HPDE6-E6E7 (cell line): ENCODE measurements at regions not wholly inside any gene's neighbourhood (a gene's known extent, or its start where the extent isn't known, plus 50 kb on each side); places are given as distances from the start of the nearest gene placed in this dataset.

Experiments
- DNase-seq: peaks from one replicate; pipeline ENCODE4 v3.0.0; 2011; ENCODE audit warnings: missing footprints; ENCODE audit errors: extremely low spot score

DNA sequence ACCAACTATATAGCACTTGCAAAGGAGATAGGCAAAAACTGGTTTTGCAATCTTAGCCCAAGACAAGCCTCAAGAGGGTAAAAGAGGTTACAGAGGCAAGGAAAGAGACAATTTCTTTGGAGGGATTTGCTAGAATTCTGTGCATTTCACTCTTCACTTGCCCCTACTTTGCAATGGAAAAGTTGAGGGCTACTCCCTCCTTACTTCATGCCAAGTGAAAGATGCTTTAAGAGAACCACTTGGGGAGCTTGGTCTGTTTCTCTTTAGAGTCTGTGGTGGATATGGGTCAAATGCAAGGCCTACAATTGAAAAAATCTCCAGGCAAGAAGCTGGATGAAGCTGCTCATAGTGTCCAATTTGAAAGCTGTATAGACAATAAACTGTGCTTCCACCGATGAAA lies 167.7 kb upstream of the DIO2 start:
- no peak for DNase-seq

DNA sequence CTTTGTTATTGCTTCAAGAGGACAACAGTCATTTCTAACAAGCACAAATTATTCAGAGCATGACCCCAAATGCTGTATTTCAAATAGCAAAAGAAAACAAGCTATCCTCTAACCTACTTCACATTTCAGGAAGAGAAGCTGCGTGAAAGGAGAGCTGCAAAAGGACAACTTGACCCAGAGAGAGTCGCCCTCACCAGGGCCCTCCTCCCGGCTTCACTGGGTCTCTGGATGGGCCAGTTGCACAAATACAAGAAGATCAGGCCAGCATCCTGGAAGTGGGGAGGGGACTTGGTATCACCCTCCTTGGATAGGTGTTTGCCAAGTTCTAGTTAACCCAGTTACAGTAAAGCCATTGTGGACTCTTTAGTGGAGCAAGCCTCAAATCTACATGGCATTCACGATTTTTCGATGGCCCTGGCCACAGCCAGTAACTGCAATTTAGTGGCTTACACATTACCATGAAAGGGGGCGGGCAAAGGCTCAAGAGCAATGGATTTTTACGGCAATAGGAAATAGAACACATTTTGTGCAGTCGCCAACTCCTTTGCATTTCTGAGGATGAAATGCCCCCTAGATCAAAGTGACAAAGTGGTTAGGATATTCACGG lies 166.9 kb upstream of the DIO2 start:
- DNase-seq, result no peak

DNA sequence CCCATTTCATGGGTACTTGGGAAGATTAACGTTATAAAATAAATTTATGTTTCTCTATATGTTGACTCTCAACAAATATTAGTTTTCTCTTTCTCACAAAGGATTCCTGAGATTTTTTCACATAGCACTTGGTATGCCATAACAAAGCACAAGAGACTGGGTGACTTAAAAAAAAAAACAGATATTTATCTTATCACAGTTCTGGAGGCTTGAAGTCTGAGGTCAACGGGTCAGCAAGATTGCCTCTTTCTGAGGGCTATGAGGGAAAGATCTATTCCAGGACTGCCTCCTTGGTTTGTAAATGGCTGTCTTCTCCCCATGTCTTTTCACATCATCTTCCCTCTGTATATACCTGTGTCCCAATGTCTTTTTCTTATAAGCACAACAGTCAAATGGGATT lies 153.5 kb upstream of the DIO2 start:
- DNase-seq, result no peak

DNA sequence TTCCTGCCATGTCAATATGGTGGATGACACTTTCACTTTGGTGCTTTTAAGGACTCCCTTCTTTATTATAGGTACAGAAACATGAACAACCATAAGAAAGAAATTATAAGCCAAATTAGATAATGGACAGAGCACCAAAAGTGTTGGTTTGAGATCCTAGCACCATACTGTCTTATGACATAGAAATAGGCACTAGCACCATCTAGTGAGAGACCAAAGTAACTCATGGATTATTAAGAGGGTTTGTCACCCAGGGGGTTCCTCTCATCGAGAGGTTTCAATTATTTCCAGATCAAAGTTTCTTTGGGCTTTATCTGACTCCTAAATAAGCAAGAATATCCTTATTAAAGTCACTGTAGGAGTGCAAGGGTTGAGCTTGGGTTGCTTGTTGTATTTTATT lies 153.0 kb upstream of the DIO2 start:
- DNase-seq, result peak; percentile 5

DNA sequence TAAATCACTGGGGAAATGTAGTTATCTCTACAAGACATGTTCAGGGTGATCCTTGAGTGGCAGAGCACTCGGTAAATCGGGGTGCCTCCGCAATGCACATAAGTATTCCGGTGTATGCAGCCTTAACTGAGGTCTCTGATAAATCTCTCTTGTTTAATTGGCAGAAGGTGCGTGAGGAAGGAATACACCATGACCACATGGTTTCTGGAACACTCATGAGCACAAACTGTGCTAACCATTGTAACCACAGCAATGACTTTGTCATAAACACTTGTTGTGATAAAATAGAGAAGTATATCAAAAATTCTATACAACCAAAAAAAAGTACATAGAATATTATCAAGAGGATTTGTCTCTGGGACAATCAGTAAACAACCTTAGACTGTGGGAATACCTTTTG lies 146.8 kb upstream of the DIO2 start:
- no peak for DNase-seq

DNA sequence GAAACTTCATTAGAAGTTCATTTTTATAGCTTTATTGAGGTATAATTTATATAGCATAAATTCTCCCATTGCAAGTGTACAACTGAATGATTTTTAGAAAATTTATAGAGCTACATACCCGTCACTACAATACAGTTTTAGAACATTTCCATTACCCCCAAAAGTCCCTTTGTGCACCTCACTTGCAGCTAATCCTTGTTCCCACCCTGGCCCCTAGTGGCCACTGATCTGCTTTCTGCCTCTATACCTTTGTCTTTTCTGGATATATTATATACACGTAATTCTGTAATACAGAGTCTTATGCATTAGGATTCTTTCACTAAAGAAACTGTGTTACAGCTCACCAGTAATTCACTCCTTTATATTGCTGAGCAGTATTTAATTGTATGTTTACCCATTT lies 145.1 kb upstream of the DIO2 start:
- DNase-seq, result peak; percentile 3

DNA sequence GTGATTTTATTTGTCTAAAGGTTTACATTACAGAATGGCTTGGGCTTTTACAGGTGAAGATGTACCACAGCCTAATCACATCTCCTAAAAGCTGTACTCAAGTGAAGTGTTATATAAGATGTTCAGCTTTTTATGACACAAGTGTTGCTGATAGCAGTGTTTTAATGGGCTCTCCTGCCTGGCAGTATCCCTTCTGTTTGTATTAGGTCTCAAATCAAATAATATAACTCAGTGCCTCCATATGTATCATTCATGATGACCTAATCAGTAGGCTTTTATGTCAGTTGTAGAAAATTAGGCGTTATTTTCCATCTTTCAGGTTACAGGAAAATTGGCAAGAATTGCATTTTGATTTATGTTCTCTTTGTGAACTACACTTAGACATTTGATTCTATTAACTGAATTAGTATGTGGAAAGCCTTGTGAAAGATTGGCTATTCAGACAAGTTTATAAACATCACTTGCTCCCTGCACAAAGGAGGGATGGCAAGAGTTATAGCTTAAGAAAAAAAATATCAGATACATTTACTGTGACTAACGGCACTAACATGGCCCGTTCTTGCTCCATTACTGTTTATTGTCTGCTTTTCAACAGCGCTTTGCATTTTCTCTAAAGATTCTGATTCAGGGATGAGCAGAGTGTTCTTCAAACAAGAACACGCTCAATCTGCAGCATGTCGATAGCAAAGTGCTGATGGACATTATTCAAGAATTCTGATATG lies 143.7 kb upstream of the DIO2 start:
- no peak for DNase-seq

DNA sequence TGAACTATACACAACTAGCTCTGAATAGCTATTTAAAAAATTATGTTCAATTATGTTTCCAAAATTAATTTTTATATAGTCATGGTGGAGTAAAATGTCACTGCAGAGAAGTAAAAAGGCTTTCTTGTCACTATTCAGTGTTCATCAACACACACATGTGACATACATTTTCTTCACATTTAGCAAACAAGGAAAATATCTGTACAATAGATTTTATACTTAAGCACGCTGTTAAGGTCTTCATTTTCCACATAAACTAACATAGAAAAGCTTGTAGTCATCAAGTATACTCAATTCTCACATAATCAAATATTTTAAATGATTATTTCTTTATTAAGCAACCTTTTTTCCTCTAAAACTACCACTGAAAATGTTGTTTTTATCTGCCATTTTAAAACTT lies 141.2 kb upstream of the DIO2 start:
- no peak for DNase-seq

DNA sequence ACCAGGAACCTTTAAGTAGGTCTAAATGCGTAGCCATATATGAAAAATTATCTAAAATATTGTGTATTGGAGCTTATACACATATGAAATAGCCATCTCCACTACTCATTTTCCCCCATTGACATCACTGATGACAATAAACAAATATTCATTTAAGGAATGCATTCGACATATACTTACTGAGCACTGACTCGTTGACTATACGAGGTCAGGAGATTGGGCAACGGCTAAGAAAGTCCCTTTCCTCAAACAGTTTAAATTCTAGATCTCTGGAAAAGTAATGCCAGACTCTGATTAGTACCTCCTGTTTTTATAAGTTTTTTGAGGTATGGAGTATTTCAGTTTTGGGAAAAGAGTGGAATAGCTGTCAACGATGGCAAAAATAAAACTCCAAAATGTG lies 139.4 kb upstream of the DIO2 start:
- DNase-seq, result no peak

DNA sequence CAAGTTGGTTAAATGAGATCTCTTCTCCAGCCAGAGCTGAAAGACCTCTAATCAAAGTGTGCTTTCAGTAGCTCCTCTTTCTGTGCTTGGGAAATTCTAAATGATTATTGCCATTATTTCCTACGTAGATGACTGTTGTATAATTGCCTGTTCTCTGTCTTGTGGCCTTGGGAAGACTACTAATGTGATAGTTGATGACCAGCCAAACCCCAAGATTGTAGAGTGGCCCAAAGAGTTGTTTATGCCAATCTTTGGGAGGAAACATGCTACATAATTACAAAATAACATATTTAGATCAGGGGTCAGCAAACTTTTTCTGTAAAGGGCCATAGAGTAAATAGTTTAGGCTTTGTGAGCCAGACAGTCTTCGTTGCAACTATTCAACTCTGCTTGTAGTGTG lies 135.1 kb upstream of the DIO2 start:
- no peak for DNase-seq

DNA sequence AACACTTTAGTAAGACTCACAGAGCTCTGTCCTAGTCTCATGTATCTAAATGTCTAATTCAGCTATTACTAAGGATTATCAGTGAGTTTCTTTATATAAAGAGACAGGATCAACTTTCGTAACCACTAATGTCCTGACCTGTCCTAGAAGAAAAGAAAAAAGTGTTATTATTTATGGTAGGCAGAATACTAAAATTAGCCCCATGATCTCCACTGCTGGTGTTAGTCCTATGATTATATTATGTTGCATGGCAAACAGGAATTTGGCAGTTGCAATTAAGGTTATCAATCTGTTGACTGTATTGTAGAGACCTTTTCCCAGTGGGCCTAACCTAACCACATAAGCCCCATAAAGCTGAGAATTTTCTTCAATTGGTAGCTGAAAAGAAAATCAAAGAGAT lies 132.9 kb upstream of the DIO2 start:
- DNase-seq, result no peak

DNA sequence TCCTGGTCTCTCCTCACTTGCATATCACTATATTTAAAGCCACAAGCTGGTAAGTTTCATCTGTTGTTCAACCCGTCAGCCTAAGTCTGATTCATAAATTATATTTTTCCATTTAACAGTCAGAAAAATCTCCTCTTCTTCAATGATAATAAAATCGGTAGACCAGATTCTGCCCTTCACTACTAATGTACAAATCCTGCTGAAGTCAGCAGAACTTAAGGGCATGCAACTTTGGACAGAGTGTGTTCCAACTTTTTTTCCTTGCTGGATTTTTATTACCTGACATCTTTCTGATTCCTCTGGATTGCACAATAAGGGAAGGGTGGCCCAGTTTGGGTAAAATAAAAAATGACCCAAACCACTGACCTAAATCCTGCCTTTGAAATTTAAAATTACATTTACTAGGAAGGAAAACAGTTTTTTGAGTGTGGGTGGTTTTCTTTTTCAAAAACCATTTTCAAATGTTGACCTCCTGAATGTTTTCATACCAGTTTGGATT lies 125.4 kb upstream of the DIO2 start:
- no peak for DNase-seq

DNA sequence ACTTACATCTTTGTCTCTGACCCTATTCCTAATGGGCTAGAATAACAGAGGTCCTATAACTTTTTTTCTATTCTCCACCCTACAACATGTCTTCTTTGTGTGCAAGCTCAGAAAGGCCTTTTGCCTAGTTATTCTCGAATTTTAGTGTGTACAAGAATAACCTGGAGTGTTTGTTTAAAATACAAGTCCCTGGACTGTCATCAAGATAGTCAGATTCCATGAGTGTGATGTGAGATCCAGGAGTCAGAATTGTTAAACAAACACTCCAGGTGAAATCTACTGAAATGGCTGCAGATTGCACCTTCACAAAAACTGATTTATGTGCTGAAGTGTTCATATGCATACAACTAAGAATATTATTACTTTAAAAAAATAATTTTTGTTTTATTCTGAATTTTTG lies 114.4 kb upstream of the DIO2 start:
- no peak for DNase-seq

DNA sequence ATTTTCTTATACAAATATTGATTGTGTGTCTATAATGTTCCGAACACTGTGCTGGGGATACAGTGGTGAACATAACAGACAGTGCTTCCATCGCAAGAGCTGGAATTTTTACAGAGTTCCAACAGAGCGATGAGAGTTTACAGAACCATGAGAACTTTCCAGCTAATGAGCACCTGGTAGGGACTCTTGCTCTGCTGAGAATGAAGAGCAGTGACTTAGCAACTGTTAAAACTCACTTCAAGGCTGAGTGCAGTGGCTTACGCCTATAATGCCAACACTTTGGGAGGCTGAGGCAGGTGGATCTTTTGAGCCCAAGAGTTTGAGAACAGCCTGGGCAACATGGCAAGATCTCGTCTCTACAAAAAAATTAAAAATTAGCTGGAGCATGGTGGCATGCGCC lies 113.8 kb upstream of the DIO2 start:
- DNase-seq, result no peak

DNA sequence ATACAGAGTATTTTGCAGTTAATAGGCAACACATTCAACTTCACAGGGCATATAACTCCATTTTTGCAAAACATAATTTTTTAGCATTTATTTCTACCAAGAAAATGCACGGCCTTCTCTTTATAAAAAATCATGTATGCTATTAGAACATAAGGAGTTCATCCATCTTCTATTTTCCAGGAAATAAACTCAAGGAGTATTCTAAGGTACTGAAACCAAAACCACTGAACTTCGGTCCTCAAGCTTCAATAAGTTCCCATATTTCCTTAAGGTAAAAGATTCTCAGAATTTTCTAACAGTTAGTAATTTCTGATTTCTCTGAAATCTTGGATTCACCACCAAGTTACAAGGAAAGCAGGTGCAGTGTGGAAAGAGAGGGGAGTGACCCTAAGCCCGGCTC lies 113.3 kb upstream of the DIO2 start:
- DNase-seq, result no peak

DNA sequence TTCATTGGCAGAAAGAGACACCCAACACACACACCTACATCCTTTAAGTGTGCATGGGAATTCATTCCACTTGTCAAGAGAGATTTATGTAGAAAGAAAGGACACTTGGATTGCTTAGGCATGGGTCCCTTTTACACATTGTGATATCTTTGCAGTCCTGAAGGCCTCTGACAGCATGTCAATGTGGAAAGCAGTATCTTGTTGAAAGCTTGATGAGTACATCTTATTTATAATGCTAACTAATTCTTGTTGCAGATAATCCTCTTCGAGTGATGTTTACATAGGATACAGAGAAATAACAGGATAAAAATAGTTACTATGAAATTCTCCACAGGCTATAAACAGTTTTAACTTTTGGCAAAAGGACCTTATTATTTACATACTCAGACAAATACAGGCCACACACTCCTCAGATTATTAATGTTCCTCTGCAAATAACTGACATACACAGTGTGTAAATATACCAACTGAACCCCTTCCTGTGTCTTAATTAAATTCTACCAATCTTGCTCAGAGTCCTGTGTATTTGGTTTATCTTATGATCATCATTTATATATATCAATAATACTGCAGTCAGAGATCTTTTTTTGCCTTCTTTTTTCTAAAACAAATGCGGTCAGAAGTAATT lies 111.8 kb upstream of the DIO2 start:
- no peak for DNase-seq

DNA sequence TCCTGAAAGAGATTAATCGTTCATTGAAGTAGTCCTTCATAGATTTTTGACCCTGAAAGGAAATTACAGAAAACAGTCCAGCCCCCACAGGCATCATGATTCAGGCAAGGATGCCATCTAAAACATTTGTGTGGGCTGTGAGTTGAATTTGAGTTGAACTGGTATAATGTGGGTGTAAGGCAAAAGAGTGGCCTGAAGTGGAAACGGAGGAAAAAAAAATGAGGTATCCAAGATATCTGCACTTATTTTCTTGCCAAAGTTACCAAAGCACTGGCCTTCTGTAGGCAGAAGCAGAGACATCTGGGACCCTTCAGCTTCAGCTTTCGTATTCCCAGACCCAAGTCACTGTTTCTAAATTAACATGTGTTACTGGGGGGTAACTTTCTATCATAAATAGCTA lies 105.1 kb upstream of the DIO2 start:
- DNase-seq, result no peak

DNA sequence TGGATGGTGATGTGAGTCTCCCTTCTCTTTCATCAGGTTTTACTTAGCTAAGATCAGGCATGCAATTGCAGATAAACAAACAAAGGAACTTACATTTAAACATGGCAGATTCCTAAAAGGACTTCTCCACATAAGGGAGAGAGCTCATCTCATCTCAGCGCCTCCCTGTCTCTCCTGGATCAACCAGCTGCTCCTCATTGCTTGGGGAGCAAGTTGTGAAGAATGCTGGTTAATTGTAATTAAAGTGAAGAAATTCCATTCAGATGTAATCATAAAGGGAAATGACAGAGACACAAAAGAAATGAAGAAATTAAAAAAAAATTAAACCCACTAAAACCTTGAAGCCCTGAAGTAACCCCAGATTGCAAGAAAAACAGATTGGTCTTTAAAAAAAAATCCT lies 104.4 kb upstream of the DIO2 start:
- no peak for DNase-seq

DNA sequence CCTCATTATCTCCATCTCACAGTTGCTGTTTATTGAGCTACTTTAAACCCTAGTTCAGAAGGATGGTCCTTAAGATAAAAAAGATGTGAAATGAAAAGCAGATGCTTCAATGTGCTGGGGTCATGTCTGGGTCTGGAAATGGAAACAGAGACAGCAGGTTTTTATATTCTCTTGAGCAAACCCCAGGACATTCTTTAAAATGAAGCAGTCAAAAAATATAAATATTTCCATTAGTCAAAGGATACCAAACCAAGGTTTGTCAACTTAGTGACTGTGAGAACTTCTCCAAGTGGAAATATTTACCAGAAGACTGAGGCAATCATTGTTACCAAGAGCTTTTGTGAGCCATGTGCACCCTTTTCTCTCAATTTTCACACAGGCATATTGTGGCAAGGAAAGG lies 102.5 kb upstream of the DIO2 start:
- DNase-seq, result no peak

DNA sequence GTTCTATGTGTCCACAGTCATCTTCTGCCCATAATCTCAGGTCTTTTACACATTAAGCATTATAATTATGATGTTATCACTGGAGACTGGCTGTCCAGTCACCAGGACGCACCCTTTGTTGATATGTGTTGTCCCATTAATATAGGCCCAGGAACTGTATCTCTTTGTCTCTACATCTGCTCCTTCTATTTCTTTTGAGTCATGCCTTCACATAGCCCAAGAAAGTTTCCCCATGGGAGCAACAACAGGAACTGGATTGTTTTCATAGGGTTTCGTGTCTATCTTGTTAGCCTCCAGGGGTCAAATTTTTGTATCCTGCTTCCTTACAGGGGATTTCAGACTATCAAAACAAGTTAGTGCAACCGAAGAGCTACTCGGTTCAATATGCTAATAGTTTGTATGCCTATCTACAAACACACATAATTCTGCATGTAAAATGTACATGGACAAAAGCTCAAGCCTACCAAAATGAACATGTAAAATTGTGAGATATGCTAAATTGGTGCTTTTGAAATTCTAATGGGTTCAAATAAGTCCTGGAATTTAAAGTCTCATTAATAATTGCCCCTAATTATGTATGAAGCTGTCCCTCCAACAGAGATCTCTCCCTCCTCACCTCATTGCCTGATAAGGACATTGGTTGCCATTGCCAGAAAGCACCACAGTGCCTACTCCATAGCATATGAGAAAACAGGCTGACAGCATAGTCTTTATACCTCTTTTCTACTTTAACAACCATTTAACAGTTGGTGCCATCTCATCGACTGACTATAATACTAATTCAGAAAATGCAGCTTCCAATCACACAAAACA lies 99.8 kb upstream of the DIO2 start:
- no peak for DNase-seq

DNA sequence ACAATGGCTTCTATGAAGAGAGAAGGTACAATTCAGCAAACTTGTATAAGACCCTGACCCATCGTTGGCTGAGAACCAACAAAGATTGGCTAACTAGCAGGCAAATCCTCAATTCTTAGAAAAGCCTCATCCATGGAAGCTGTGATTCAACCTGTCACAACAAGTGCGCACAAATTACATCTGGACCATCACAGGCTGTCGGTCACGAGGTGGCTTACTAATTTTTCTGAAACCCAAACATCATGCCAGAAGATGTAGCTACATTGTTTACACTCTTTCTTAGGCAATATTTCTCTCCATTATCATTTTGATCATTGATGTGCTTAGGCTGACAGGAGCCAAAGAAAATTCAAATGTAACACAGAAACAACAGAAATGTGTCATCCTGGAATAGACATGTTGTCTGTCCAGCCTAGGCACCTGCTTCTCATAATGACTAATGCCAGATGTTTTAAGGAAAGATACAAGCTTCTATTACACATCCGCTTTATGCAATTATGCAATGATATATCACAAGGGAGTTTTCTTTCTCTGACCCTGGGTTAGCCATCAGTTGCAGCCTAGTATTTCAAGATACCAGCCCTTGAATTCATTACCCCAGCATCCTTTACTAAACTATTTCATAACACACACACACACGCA lies 92.9 kb upstream of the DIO2 start:
- DNase-seq, result no peak

DNA sequence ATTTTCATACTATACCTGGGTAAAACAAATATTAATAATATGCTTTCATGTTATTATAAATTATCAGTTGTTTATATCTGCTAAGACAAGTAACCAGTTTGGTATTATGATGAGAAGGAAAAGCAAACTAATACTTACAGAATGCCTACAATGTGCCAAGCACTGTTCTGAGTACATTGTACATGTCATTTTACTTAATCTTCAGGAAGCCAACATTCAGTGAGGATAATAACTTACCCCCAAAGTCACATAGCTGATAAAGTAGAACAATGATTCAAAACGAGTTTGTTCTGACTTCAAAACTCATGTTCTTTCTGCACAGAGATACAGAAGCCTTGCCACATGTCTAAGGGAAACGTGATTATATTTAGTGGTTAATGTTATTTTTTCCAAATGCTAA lies 89.0 kb upstream of the DIO2 start:
- DNase-seq, result no peak
